ENCODE measurements at regions not wholly inside any gene's neighbourhood (a gene's known extent, or its start where the extent isn't known, plus 50 kb on each side); places are given as distances from the start of the nearest gene placed in this dataset.

DNA sequence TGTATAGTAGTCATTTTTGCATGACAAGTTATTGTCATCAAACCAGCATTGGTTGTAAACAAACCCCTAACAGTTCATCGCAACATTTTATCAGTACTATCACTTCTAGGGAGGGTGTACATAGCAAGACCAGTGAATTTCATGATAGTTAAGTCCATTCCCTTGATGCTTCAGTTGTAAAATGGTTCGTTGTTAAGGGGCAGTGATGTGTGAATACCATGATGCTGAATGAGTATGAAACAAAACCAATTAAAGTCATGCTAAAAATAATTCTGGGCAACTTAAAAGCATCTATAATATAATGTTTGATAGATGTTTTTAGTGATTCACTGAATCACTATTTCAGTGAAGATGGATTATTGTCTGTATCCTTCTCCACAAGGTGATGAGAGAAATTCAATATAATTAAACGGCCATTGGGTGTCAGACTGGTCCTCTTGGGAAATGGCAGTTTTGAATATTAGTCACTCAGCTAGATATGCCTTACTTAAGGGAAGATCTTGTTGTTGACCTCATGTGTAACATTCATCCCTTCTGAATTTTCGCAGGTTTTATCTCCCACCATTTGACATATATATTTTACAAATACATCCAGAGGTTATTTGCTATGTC is 742.2 kb upstream of the TMPRSS15 start:
- TF ChIP-seq, protein P1, sequence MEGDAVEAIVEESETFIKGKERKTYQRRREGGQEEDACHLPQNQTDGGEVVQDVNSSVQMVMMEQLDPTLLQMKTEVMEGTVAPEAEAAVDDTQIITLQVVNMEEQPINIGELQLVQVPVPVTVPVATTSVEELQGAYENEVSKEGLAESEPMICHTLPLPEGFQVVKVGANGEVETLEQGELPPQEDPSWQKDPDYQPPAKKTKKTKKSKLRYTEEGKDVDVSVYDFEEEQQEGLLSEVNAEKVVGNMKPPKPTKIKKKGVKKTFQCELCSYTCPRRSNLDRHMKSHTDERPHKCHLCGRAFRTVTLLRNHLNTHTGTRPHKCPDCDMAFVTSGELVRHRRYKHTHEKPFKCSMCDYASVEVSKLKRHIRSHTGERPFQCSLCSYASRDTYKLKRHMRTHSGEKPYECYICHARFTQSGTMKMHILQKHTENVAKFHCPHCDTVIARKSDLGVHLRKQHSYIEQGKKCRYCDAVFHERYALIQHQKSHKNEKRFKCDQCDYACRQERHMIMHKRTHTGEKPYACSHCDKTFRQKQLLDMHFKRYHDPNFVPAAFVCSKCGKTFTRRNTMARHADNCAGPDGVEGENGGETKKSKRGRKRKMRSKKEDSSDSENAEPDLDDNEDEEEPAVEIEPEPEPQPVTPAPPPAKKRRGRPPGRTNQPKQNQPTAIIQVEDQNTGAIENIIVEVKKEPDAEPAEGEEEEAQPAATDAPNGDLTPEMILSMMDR (conservative IDR thresholded peaks at IDR 0.05): no peak
- TF ChIP-seq ZFX (IDR thresholded peaks at IDR 0.05): no peak
